ENCODE measurements at regions not wholly inside any gene's neighbourhood (a gene's known extent, or its start where the extent isn't known, plus 50 kb on each side); places are given as distances from the start of the nearest gene placed in this dataset.

DNA sequence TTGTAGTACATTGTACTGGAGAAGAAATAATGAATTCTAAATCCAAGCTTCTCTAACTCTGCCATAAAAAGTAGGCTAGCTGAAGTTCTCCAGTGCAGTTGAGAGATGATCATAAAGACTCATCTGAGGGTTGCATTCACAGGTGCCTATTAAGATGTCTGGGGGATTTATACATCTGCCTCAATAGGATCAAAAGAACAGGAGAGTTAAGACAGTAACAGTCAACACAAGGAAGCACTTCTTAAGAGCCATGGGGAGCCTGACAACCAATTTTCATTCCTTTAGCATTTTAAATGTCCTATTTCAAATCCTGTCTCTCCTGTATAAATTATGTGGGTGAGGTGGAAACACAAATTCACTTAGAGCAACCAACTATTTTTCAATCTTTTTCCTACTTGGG lies 432.4 kb upstream of the NWD2 start:
- TF ChIP-seq, protein P1, sequence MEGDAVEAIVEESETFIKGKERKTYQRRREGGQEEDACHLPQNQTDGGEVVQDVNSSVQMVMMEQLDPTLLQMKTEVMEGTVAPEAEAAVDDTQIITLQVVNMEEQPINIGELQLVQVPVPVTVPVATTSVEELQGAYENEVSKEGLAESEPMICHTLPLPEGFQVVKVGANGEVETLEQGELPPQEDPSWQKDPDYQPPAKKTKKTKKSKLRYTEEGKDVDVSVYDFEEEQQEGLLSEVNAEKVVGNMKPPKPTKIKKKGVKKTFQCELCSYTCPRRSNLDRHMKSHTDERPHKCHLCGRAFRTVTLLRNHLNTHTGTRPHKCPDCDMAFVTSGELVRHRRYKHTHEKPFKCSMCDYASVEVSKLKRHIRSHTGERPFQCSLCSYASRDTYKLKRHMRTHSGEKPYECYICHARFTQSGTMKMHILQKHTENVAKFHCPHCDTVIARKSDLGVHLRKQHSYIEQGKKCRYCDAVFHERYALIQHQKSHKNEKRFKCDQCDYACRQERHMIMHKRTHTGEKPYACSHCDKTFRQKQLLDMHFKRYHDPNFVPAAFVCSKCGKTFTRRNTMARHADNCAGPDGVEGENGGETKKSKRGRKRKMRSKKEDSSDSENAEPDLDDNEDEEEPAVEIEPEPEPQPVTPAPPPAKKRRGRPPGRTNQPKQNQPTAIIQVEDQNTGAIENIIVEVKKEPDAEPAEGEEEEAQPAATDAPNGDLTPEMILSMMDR (IDR thresholded peaks at IDR 0.05; ENCODE audit: low read length), result no peak
- no peak for TF ChIP-seq EZH2 (IDR thresholded peaks at IDR 0.05; ENCODE audit: borderline replicate concordance, low read length)

Data from OCI-LY1 (cell line).